ENCODE measurements at regions not wholly inside any gene's neighbourhood (a gene's known extent, or its start where the extent isn't known, plus 50 kb on each side); places are given as distances from the start of the nearest gene placed in this dataset.

DNA sequence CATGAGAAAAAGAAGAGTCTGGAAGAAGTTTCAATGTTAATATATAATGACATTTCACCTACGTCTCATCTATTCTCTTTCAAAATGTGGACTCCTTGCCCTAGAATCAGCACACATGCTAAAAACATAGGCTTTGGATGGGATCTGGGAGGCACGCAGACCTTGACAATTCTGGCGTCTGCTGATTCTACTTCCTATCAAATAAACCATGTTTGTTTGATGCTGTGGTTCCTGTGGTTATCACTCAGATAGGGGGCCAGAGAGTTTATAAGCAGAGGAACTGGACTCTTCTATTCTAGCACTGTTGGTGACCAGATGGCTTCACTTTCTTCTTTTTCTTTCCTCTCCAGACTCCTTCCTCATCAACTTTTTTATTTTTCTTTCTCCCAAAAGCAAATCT is 336.8 kb downstream of the DIPK2A start:
- CTCF ChIA-PET, result no interaction called here
- DNase-seq (ENCODE audit: extremely low spot score), result no peak
- TF ChIP-seq FOXK2 (IDR thresholded peaks at IDR 0.05) (no peak), SP1 (IDR thresholded peaks at IDR 0.05) (no peak), NFRKB (IDR thresholded peaks at IDR 0.05) (no peak), SUZ12 (IDR thresholded peaks at IDR 0.05) (no peak), ZNF384 (IDR thresholded peaks at IDR 0.05) (no peak), ELF4 (IDR thresholded peaks at IDR 0.05) (no peak), LEF1 (IDR thresholded peaks at IDR 0.05; ENCODE audit: borderline replicate concordance) (no peak)
- POLR2A ChIA-PET, result no interaction called here

DNA sequence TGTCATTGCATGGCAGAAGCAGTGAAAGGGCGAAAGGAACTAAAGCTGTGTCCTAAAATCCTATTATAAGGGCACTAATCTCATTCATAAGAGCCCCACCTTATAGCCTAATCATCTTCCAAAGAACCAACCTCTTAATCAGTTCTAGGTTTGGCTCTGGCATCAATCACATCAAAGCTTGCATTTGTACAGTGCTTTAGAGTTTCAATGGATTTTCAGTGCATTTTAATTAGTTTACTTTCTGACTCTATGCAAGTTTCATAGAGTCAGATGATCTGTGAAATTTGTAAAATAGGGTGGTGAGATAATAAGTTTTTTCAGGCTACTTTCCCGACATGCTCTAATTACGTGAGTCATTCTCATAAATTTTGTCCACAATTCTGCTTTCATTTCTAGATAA is 341.1 kb downstream of the DIPK2A start:
- ChIA-PET CTCF (interaction anchor here (0.6 kb wide), 1 partner anchor 25 kb away, joined by 4 read pairs; no protein-coding TSS in a partner anchor), POLR2A (no interaction called here)
- no peak for DNase-seq (ENCODE audit: extremely low spot score)
- no peak for TF ChIP-seq SUZ12 (IDR thresholded peaks at IDR 0.05)
- TF ChIP-seq BHLHE40 (IDR thresholded peaks at IDR 0.05; ENCODE audit: borderline replicate concordance), result no peak
- TF ChIP-seq PKNOX1 (IDR thresholded peaks at IDR 0.05), result no peak
- no peak for TF ChIP-seq FOXK2 (IDR thresholded peaks at IDR 0.05)
- TF ChIP-seq CTBP1 (IDR thresholded peaks at IDR 0.05; ENCODE audit: borderline replicate concordance), result no peak
- TF ChIP-seq NFRKB (IDR thresholded peaks at IDR 0.05), result no peak
- TF ChIP-seq LEF1 (IDR thresholded peaks at IDR 0.05; ENCODE audit: borderline replicate concordance), result no peak
- TF ChIP-seq L3MBTL2 (conservative IDR thresholded peaks at IDR 0.05), result no peak
- no peak for TF ChIP-seq TARDBP (IDR thresholded peaks at IDR 0.05)
- TF ChIP-seq ARNT (IDR thresholded peaks at IDR 0.05), result no peak
- no peak for TF ChIP-seq ELF4 (IDR thresholded peaks at IDR 0.05)
- TF ChIP-seq FOXM1 (IDR thresholded peaks at IDR 0.05; ENCODE audit: borderline replicate concordance), result no peak
- no peak for TF ChIP-seq FOXA1 (IDR thresholded peaks at IDR 0.05)
- no peak for TF ChIP-seq HDGF (IDR thresholded peaks at IDR 0.05; ENCODE audit: borderline replicate concordance)
- no peak for TF ChIP-seq SP1 (IDR thresholded peaks at IDR 0.05)
- TF ChIP-seq ZNF384 (IDR thresholded peaks at IDR 0.05), result no peak

DNA sequence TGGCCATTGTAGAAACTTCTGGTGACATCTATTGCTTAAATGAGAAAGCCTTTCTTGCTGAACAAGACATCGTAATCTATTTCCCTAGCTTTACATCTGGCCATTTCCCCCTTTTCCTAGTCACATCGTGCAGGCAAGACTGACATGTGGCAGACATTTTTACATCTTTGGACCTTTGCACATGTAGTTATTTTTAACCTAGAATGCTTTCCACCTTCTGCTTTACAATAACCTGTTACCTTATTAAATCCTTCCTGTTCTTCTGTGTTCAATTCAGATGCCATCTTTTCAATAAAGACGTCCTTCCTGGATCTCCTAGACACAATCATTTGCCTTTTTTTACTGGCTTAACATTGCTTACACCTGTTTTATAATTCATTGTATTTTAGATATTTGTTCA is 343.3 kb downstream of the DIPK2A start:
- ChIA-PET CTCF (interaction anchor here (0.7 kb wide), 1 partner anchor 26 kb away, joined by 3 read pairs; no protein-coding TSS in a partner anchor), POLR2A (no interaction called here)
- no peak for DNase-seq (ENCODE audit: extremely low spot score)
- no peak for TF ChIP-seq NFRKB (IDR thresholded peaks at IDR 0.05)
- no peak for TF ChIP-seq CTBP1 (IDR thresholded peaks at IDR 0.05; ENCODE audit: borderline replicate concordance)
- no peak for TF ChIP-seq TARDBP (IDR thresholded peaks at IDR 0.05)
- no peak for TF ChIP-seq ELF4 (IDR thresholded peaks at IDR 0.05)
- TF ChIP-seq PKNOX1 (IDR thresholded peaks at IDR 0.05), result no peak
- no peak for TF ChIP-seq ARNT (IDR thresholded peaks at IDR 0.05)
- TF ChIP-seq L3MBTL2 (conservative IDR thresholded peaks at IDR 0.05), result no peak
- no peak for TF ChIP-seq ZNF384 (IDR thresholded peaks at IDR 0.05)

- ChIA-PET CTCF (no interaction called here), POLR2A (interaction anchor here (0.7 kb wide), 1 partner anchor 347 kb away, joined by 4 read pairs; the partner anchor contains the start of gene DIPK2A)
- TF ChIP-seq TARDBP (IDR thresholded peaks at IDR 0.05) (no peak), L3MBTL2 (conservative IDR thresholded peaks at IDR 0.05) (no peak), FOXA1 (IDR thresholded peaks at IDR 0.05) (no peak), FOXM1 (IDR thresholded peaks at IDR 0.05; ENCODE audit: borderline replicate concordance) (no peak), FOXK2 (IDR thresholded peaks at IDR 0.05) (no peak), BHLHE40 (IDR thresholded peaks at IDR 0.05; ENCODE audit: borderline replicate concordance) (no peak), ELF4 (IDR thresholded peaks at IDR 0.05) (no peak), ARNT (IDR thresholded peaks at IDR 0.05) (no peak), SP1 (IDR thresholded peaks at IDR 0.05) (no peak), LEF1 (IDR thresholded peaks at IDR 0.05; ENCODE audit: borderline replicate concordance) (no peak), CTBP1 (IDR thresholded peaks at IDR 0.05; ENCODE audit: borderline replicate concordance) (no peak), PKNOX1 (IDR thresholded peaks at IDR 0.05) (no peak), NFRKB (IDR thresholded peaks at IDR 0.05) (no peak), ZNF384 (IDR thresholded peaks at IDR 0.05) (no peak), SUZ12 (IDR thresholded peaks at IDR 0.05) (no peak), HDGF (IDR thresholded peaks at IDR 0.05; ENCODE audit: borderline replicate concordance) (no peak)
- no peak for DNase-seq (ENCODE audit: extremely low spot score)
Observed at GRCh38 chr3:144317961-144318360, 346.3 kb downstream of the DIPK2A start.

DNA sequence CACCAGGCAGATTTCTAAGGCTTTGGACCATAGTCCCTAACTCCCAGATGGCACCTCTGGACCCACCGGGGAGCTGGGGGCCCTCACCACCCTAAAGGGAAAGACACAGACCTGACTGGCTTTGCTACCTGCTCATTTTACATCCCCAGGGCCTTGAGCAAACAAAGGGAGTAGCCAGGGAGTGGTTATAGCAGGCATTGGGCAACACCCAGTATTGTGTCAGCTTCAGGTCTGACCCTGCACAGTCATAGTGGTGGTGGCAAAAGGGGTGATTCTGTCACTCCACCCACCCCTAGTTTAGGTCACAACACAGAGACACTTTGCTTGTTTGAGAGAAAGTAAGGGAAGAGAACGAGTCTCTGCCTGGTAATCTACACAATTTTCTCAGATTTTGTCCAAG is 352.5 kb downstream of the DIPK2A start:
- DNase-seq (ENCODE audit: extremely low spot score), result no peak
- CTCF ChIA-PET, result no interaction called here
- POLR2A ChIA-PET, result no interaction called here
- TF ChIP-seq LEF1 (IDR thresholded peaks at IDR 0.05; ENCODE audit: borderline replicate concordance), result no peak
- TF ChIP-seq SUZ12 (IDR thresholded peaks at IDR 0.05), result no peak
- TF ChIP-seq NFRKB (IDR thresholded peaks at IDR 0.05), result no peak
- TF ChIP-seq FOXM1 (IDR thresholded peaks at IDR 0.05; ENCODE audit: borderline replicate concordance), result no peak
- no peak for TF ChIP-seq CTBP1 (IDR thresholded peaks at IDR 0.05; ENCODE audit: borderline replicate concordance)
- TF ChIP-seq BHLHE40 (IDR thresholded peaks at IDR 0.05; ENCODE audit: borderline replicate concordance), result no peak
- TF ChIP-seq HDGF (IDR thresholded peaks at IDR 0.05; ENCODE audit: borderline replicate concordance), result no peak
- TF ChIP-seq FOXK2 (IDR thresholded peaks at IDR 0.05), result no peak
- TF ChIP-seq ARNT (IDR thresholded peaks at IDR 0.05), result no peak
- TF ChIP-seq SP1 (IDR thresholded peaks at IDR 0.05), result no peak
- no peak for TF ChIP-seq FOXA1 (IDR thresholded peaks at IDR 0.05)
- no peak for TF ChIP-seq TARDBP (IDR thresholded peaks at IDR 0.05)
- TF ChIP-seq PKNOX1 (IDR thresholded peaks at IDR 0.05), result no peak
- TF ChIP-seq ELF4 (IDR thresholded peaks at IDR 0.05), result no peak

- CTCF ChIA-PET, result no interaction called here
- TF ChIP-seq HDGF (IDR thresholded peaks at IDR 0.05; ENCODE audit: borderline replicate concordance), result no peak
- no peak for DNase-seq (ENCODE audit: extremely low spot score)
- POLR2A ChIA-PET, result no interaction called here
Observed at GRCh38 chr3:144332868-144333267, 361.2 kb downstream of the DIPK2A start.
